Transverse colon (tissue), 4 donors: ENCODE measurements at regions not wholly inside any gene's neighbourhood (a gene's known extent, or its start where the extent isn't known, plus 50 kb on each side); places are given as distances from the start of the nearest gene placed in this dataset.

Source experiments
- DNase-seq: peaks from one replicate; pipeline ENCODE4 v3.0.0-alpha.2; 2019
- H3K27ac ChIP-seq, 4 donors: fragments of 200-600 bp; sonication (generic); 2 replicates each; pipeline ENCODE4 v1.5.1; 2016 to 2018; ENCODE audit warnings: inconsistent platforms in 4 of 4
- H3K27me3 ChIP-seq: fragments of 200-600 bp; sonication (generic); 2 replicates; pipeline ENCODE4 v1.5.1; 2017; ENCODE audit warnings: inconsistent platforms
- H3K36me3 ChIP-seq, 4 donors: fragments of 200-600 bp; sonication (generic); 2 replicates each; pipeline ENCODE4 v1.5.1; 2017 to 2019; ENCODE audit warnings: inconsistent platforms in 4 of 4
- H3K4me1 ChIP-seq, 4 donors: fragments of 200-600 bp; sonication (generic); 2 replicates each; pipeline ENCODE4 v1.5.1; 2017 to 2020; ENCODE audit warnings: inconsistent platforms in 4 of 4
- H3K4me3 ChIP-seq, 4 donors: fragments of 200-600 bp; sonication (generic); 1 replicate in 1 of 4; 2 replicates in 3 of 4; pipeline versions ENCODE4 v1.5.1 to v1.6.1; 2017 to 2019; ENCODE audit warnings: inconsistent platforms in 4 of 4
- H3K9me3 ChIP-seq, 2 donors: fragments of 200-600 bp; sonication (generic); 2 replicates each; pipeline ENCODE4 v1.5.1; 2017 to 2019; ENCODE audit warnings: inconsistent platforms in 2 of 2
- EP300 ChIP-seq: sonication (generic); formaldehyde crosslinking; IDR thresholded peaks from one replicate; pipeline ENCODE4 v1.6.1; 2017; ENCODE audit warnings: antibody characterized with exemption, low read depth
- POLR2A ChIP-seq: fragments of 450-650 bp; IDR thresholded peaks from one replicate; pipeline ENCODE4 v1.6.1; 2016; ENCODE audit warnings: antibody characterized with exemption, mild to moderate bottlenecking, moderate library complexity
- POLR2AphosphoS5 ChIP-seq, 3 donors: sonication (generic); formaldehyde crosslinking; IDR thresholded peaks; one replicate each; pipeline ENCODE4 v1.6.1; 2016; ENCODE audit warnings: antibody characterized with exemption in 3 of 3
- whole genome bisulfite sequencing, 2 donors: methylation state at CpG; one replicate each; pipeline ENCODE4 v1.1.5; 2018; ENCODE audit warnings: low coverage in 1 of 2; 5-methylcytosine and 5-hydroxymethylcytosine counted together
- in situ Hi-C, 4 donors: fragments of 200-750 bp; cut with MboI; loops; one replicate each; pipeline versions ENCODE4 v1.15.0 to v1.15.1; 2017; ENCODE audit warnings: low sequenced_read_pairs in 3 of 4, low pct_ligation_motif_present in 1 of 4, low pct_unique_long_range_greater_than_20kb in 1 of 4
- intact Hi-C: fragments of 100-400 bp; cut with DNase I; formaldehyde crosslinking; loops from one replicate; pipeline ENCODE4 v1.15.1; 2023; ENCODE audit warnings: low total_unique reads
- TF ChIP-seq, protein P1 (sequence below), 5 experiments: fragments of 200-600 bp in 3 of 5; fragments of 450-650 bp in 2 of 5; sonication (generic) in 3 of 5; IDR thresholded peaks; 1 replicate in 2 of 5; 2 replicates in 3 of 5; pipeline ENCODE4 v1.5.1; 2016 to 2017; ENCODE audit warnings: antibody characterized with exemption in 5 of 5, inconsistent platforms in 3 of 5, mild to moderate bottlenecking in 2 of 5, moderate library complexity in 1 of 5

- no peaks in the 10 kb centered on the region for H3K9me3 ChIP-seq
- in situ Hi-C loops (no loop called here), intact Hi-C loops (no loop called here)
- no peak overlapping the region for H3K4me3 ChIP-seq
- no peaks in the 10 kb centered on the region for H3K36me3 ChIP-seq
- H3K4me1 ChIP-seq, result no peaks in the 10 kb centered on the region
- no peak for DNase-seq
- no peak overlapping the region for H3K27ac ChIP-seq
- no peaks in the 10 kb centered on the region for H3K27me3 ChIP-seq
- 75 to 87% methylated on average over 1 to 10 of the region's 10 CpGs for WGBS, 2 donors
- TF ChIP-seq, protein P1, sequence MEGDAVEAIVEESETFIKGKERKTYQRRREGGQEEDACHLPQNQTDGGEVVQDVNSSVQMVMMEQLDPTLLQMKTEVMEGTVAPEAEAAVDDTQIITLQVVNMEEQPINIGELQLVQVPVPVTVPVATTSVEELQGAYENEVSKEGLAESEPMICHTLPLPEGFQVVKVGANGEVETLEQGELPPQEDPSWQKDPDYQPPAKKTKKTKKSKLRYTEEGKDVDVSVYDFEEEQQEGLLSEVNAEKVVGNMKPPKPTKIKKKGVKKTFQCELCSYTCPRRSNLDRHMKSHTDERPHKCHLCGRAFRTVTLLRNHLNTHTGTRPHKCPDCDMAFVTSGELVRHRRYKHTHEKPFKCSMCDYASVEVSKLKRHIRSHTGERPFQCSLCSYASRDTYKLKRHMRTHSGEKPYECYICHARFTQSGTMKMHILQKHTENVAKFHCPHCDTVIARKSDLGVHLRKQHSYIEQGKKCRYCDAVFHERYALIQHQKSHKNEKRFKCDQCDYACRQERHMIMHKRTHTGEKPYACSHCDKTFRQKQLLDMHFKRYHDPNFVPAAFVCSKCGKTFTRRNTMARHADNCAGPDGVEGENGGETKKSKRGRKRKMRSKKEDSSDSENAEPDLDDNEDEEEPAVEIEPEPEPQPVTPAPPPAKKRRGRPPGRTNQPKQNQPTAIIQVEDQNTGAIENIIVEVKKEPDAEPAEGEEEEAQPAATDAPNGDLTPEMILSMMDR (IDR thresholded peaks at IDR 0.05), result no peak
- TF ChIP-seq EP300 (no peak), POLR2AphosphoS5 (IDR thresholded peaks at IDR 0.05) (no peak)
These were observed 429.1 kb upstream of the FRG1 start for GRCh38 chr4:189511581-189511980.

DNA sequence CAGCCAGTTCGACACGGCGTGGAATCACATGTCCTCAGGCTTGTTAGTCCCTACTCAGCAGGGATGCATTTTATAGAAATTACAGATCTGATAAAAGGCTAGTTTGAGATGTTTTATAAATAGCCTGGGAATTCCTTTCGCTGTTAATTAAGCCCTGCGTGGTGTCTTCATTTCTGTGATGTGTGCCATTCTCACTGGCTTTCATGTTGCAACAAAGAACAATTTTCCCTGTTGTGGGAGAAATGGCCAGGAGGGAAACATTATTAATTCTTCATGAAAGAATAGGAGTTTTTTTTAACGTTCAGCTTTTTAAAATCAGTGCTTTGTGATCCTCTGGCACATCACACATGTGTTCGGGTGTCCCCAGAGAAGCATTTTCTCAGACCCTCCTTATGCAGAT, 427.3 kb upstream of the FRG1 start:
- Histone ChIP-seq H3K27me3 (no peaks in the 10 kb centered on the region), H3K9me3 (no peaks in the 10 kb centered on the region), H3K36me3 (no peaks in the 10 kb centered on the region), H3K4me3 (no peak overlapping the region), H3K4me1 (no peaks in the 10 kb centered on the region), H3K27ac (no peak overlapping the region)
- intact Hi-C loops (no loop called here), in situ Hi-C loops (no loop called here)
- TF ChIP-seq POLR2AphosphoS5 (IDR thresholded peaks at IDR 0.05) (no peak), EP300 (no peak), POLR2A (no peak)
- TF ChIP-seq, protein P1 (IDR thresholded peaks at IDR 0.05), result no peak
- no peak for DNase-seq
- WGBS, 2 donors, result 84 to 91% methylated on average over 4 to 7 of the region's 7 CpGs

DNA sequence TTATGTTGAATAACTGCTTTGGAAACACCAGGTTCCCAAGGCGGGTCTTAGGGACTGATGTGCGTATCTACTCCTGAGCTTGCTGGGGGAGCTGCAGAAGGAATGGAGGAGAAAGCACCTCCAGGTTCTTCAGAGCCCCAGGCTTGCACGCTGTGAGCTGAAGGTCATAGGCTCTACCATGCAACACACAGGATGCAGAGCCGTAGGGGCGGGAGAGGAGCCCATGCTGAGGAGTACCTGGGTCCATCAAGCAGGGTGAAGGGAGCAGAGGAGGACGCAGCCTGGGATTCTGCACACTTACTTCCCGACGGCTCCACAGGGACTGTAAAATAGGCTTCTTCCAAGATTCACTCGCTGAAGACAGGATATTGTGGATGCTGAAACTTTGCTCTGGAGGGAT, 426.5 kb upstream of the FRG1 start:
- H3K27me3 ChIP-seq, result no peaks in the 10 kb centered on the region
- no peaks in the 10 kb centered on the region for H3K9me3 ChIP-seq
- WGBS, 2 donors, result 90% methylated on average over 9 of the region's 9 CpGs; no CpG with 5 or more reads in 1 of the 2 donors
- in situ Hi-C loops (no loop called here), intact Hi-C loops (no loop called here)
- H3K36me3 ChIP-seq, result no peaks in the 10 kb centered on the region
- TF ChIP-seq POLR2A, result no peak
- TF ChIP-seq POLR2AphosphoS5 (IDR thresholded peaks at IDR 0.05), result no peak
- TF ChIP-seq, protein P1 (IDR thresholded peaks at IDR 0.05), result no peak
- no peak for TF ChIP-seq EP300
- no peak overlapping the region for H3K4me3 ChIP-seq
- no peak for DNase-seq
- no peaks in the 10 kb centered on the region for H3K4me1 ChIP-seq
- H3K27ac ChIP-seq, result no peak overlapping the region

DNA sequence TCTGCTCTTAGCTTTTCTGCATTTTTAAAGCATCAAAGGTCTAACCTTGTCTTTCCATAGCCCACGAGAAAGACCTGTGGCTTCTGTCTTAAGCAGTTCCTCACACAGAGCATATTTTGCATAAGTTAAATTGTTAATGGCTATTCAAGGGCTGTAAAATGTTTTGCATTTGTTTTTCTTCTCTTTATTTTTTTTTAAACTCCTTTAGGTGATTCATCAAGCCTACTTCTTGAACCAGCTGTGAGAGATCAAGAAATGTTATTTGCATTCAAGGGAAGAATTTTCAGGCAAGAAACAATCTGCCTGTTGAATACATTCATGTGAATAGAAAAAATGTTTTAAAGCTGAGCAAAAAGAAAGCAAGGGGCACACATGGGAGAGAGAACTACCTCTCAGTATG, 423.8 kb upstream of the FRG1 start:
- intact Hi-C loops, result no loop called here
- no peaks in the 10 kb centered on the region for H3K27me3 ChIP-seq
- H3K36me3 ChIP-seq, result no peaks in the 10 kb centered on the region
- TF ChIP-seq EP300, result no peak
- TF ChIP-seq, protein P1 (IDR thresholded peaks at IDR 0.05), result no peak
- no peak for TF ChIP-seq POLR2AphosphoS5 (IDR thresholded peaks at IDR 0.05)
- no peak for TF ChIP-seq POLR2A
- no peak overlapping the region for H3K27ac ChIP-seq
- H3K9me3 ChIP-seq, result no peaks in the 10 kb centered on the region
- WGBS, 2 donors, result 62 to 63% methylated on average over 1 of the region's 1 CpG
- no peak overlapping the region for H3K4me3 ChIP-seq
- H3K4me1 ChIP-seq, result no peaks in the 10 kb centered on the region
- in situ Hi-C loops, result no loop called here
- no peak for DNase-seq
